Adrenal gland (tissue), 9 donors: ENCODE measurements at regions not wholly inside any gene's neighbourhood (a gene's known extent, or its start where the extent isn't known, plus 50 kb on each side); places are given as distances from the start of the nearest gene placed in this dataset.

Experiments used
- DNase-seq, 7 donors: peaks; one replicate each; pipeline ENCODE4 v3.0.0-alpha.2; 2019 to 2020
- H3K27ac ChIP-seq, 5 donors: fragments of 200-600 bp; sonication (generic) in 4 of 5; 1 replicate in 3 of 5; 2 replicates in 2 of 5; pipeline versions ENCODE4 v1.5.1 to v1.8.0; 2016 to 2020; ENCODE audit warnings: mild to moderate bottlenecking in 1 of 5
- H3K27me3 ChIP-seq: fragments of 200-600 bp; 2 replicates; pipeline ENCODE4 v1.8.0; 2021
- H3K36me3 ChIP-seq, 2 donors: fragments of 200-600 bp; replicated peaks in 1 of 2; 1 replicate in 1 of 2; 2 replicates in 1 of 2; pipeline versions ENCODE4 v1.5.1 to v1.8.0; 2018 to 2022
- H3K4me1 ChIP-seq, 2 donors: fragments of 200-600 bp; replicated peaks in 1 of 2; 1 replicate in 1 of 2; 2 replicates in 1 of 2; pipeline versions ENCODE4 v1.5.1 to v1.8.0; 2018 to 2021
- H3K4me3 ChIP-seq, 4 donors: fragments of 200-600 bp; sonication (generic) in 3 of 4; one replicate each; pipeline ENCODE4 v1.5.1; 2016 to 2018
- H3K9me3 ChIP-seq, 3 donors: fragments of 200-600 bp; sonication (generic) in 1 of 3; replicated peaks in 1 of 3; 1 replicate in 2 of 3; 2 replicates in 1 of 3; pipeline versions ENCODE4 v1.5.1 to v1.8.0; 2016 to 2021
- POLR2A ChIP-seq, 2 donors: fragments of 450-650 bp; IDR thresholded peaks; one replicate each; pipeline ENCODE4 v1.6.1; 2017; ENCODE audit warnings: antibody characterized with exemption in 2 of 2, mild to moderate bottlenecking in 2 of 2, moderate library complexity in 1 of 2
- WGBS, 4 donors: extraction: QIAGEN DNeasy Blood & Tissue Kit in 2 of 4; methylation state at CpG; one replicate each; pipeline versions ENCODE4 v1.1.5 to v1.1.7; 2013 to 2017; 5-methylcytosine and 5-hydroxymethylcytosine counted together
- intact Hi-C, 2 donors: fragments of 100-400 bp; cut with DNase I; formaldehyde crosslinking; loops; one replicate each; pipeline versions ENCODE4 v1.14.1 to v1.15.0; 2022 to 2023
- TF ChIP-seq, protein P1 (sequence below), 6 experiments: fragments of 450-650 bp in 4 of 6; fragments of 200-600 bp in 2 of 6; sonication (generic) in 1 of 6; IDR thresholded peaks; 1 replicate in 5 of 6; 2 replicates in 1 of 6; pipeline versions ENCODE4 v1.5.1 to v1.8.0; 2016 to 2021; ENCODE audit warnings: antibody characterized with exemption in 6 of 6, mild to moderate bottlenecking in 2 of 6, moderate library complexity in 1 of 6
- donor health status: healthy with polysubstance abuse.
- donor health status: Bipolar disorder and iron deficiency.
- donor health status: DM: yes; HTN: yes; CAD: no.
- donor health status: DM: no; HTN: no; CAD: no.
- donor health status: DM: no; HTN: no; CAD: no.

DNA sequence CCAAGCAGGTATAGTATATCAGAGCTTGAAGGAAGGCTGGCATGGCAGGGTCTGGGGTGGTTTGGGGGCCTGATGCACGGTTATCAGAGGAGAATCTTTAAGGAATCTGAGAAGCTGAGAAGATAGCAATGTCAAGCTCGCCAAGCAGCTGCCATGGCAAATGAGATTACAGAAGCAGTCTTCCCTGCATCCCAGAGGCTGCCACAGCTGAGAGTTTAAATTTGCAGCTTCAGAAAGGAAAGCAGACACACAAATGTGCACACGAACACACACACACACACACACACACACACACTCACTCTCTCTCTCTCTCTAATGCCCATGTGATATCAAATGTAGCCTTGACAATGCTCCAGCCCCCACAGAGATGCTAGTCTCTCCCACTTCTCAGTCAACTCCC is 79.0 kb upstream of the TNC start:
- H3K27me3 ChIP-seq: no peaks in the 10 kb centered on the region
- intact Hi-C loops: no loop called here
- peaks cover 0 to 3% of the 10 kb centered on the region in 2 donors for H3K4me1 ChIP-seq
- no peak for DNase-seq
- 47 to 66% (median 62%) methylated on average over 3 of the region's 3 CpGs for WGBS, 4 donors
- no peak overlapping the region for H3K27ac ChIP-seq
- H3K9me3 ChIP-seq: no peaks in the 10 kb centered on the region
- TF ChIP-seq, protein P1, sequence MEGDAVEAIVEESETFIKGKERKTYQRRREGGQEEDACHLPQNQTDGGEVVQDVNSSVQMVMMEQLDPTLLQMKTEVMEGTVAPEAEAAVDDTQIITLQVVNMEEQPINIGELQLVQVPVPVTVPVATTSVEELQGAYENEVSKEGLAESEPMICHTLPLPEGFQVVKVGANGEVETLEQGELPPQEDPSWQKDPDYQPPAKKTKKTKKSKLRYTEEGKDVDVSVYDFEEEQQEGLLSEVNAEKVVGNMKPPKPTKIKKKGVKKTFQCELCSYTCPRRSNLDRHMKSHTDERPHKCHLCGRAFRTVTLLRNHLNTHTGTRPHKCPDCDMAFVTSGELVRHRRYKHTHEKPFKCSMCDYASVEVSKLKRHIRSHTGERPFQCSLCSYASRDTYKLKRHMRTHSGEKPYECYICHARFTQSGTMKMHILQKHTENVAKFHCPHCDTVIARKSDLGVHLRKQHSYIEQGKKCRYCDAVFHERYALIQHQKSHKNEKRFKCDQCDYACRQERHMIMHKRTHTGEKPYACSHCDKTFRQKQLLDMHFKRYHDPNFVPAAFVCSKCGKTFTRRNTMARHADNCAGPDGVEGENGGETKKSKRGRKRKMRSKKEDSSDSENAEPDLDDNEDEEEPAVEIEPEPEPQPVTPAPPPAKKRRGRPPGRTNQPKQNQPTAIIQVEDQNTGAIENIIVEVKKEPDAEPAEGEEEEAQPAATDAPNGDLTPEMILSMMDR (IDR thresholded peaks at IDR 0.05): no peak
- no peak for TF ChIP-seq POLR2A (IDR thresholded peaks at IDR 0.05)
- H3K36me3 ChIP-seq: no peaks in the 10 kb centered on the region
- no peak overlapping the region for H3K4me3 ChIP-seq

- WGBS, 4 donors: 36 to 47% (median 40%) methylated on average over 4 of the region's 4 CpGs
- Histone ChIP-seq H3K4me3 (no peak overlapping the region), H3K36me3 (no peaks in the 10 kb centered on the region), H3K4me1 (peaks cover 0 to 3% of the 10 kb centered on the region in 2 donors), H3K27me3 (no peaks in the 10 kb centered on the region), H3K9me3 (no peaks in the 10 kb centered on the region), H3K27ac (no peak overlapping the region)
- intact Hi-C loops: no loop called here
- TF ChIP-seq, protein P1 (IDR thresholded peaks at IDR 0.05): no peak
- TF ChIP-seq POLR2A (IDR thresholded peaks at IDR 0.05): no peak
- DNase-seq: peak in 6 of 7 donors; percentile 39 to 65 (median 48)
Observed at GRCh38 chr9:115198001-115198400, 80.0 kb upstream of the TNC start.

DNA sequence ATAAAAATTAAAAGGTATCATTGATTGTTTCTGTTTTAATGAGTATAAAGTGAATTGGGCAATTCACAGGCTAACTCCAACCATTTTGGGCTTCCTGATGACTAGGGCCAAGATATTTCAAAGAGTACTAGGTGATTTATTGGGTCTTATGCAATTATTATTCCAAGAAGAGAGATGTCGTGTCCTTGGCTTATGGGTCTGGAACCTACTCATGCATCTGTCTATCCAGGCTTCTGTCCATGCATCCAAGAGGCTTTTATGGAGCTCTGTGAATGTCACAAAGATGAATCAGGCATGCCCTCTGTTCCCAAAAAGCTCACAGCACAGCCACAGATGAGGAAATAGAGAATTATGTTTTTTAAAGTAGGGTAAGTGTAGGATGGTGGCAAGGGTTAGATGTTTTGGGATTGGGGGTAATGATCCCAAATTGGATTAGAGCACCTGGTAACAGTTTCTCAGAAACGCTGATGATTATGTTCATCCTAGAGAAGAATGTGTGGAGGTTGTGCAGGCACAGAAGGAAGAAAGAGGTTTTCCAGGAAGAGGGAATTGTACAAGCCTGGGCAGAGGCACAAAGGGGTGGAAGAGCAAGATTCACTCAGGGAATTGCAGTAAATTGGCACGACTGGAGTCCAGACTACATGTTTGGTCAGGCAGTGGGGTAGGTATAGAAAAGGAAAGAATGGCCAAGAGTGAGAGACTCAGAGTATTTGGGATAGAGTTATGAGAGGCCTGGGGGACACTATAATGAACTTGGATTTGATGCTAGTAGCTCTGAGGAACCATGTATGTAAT is 83.0 kb upstream of the TNC start:
- peak in 1 of 7 donors; percentile 21 for DNase-seq
- H3K4me1 ChIP-seq: peaks cover 0 to 3% of the 10 kb centered on the region in 2 donors
- H3K27ac ChIP-seq: peak overlapping the region in 1 of 5 donors; percentile 16
- TF ChIP-seq POLR2A (IDR thresholded peaks at IDR 0.05): no peak
- TF ChIP-seq, protein P1 (IDR thresholded peaks at IDR 0.05): no peak
- no peak overlapping the region for H3K4me3 ChIP-seq
- intact Hi-C loops: no loop called here
- 31 to 48% (median 39%) methylated on average over 3 of the region's 3 CpGs for WGBS, 4 donors
- H3K9me3 ChIP-seq: no peaks in the 10 kb centered on the region
- no peaks in the 10 kb centered on the region for H3K27me3 ChIP-seq
- no peaks in the 10 kb centered on the region for H3K36me3 ChIP-seq

- no peak for TF ChIP-seq POLR2A (IDR thresholded peaks at IDR 0.05)
- TF ChIP-seq, protein P1 (IDR thresholded peaks at IDR 0.05): no peak
- no peak for DNase-seq
- intact Hi-C loops: no loop called here
- Histone ChIP-seq H3K27me3 (no peaks in the 10 kb centered on the region), H3K27ac (peak overlapping the region in 1 of 5 donors; percentile 21), H3K4me1 (peaks cover 0 to 3% of the 10 kb centered on the region in 2 donors), H3K4me3 (no peak overlapping the region), H3K36me3 (no peaks in the 10 kb centered on the region), H3K9me3 (no peaks in the 10 kb centered on the region)
- WGBS, 4 donors: 38 to 56% (median 49%) methylated on average over 1 of the region's 1 CpG
Observed at GRCh38 chr9:115202181-115202580, 84.2 kb upstream of the TNC start.
